ENCODE measurements at regions not wholly inside any gene's neighbourhood (a gene's known extent, or its start where the extent isn't known, plus 50 kb on each side); places are given as distances from the start of the nearest gene placed in this dataset.

DNA sequence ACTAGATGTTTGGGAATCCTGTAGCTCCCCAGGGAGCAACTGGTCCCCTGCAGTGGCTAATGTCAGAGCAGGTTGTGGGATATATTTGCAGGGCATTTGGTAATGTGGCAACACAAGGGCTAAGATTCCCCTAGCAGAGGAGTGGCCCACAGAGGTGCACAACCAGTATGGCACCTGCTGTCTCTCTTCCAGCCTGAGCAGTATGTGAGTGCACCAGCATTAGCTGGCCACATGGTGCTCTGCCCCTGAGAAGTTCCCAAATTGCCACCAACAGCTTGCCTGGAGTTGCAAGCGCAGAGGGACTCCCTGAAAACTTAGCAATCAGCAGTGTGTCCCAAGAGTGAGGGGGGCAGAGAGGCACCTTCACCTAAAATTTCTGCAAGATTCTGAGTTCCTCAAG lies 53.2 kb upstream of the SNCAIP start:
- H3K9ac ChIP-seq (ENCODE audit: low read depth, low read length) = no peak overlapping the region
- no CpG with 5 or more reads among the region's 1 CpG for WGBS, 2 experiments (ENCODE audit: extremely low coverage in 2 of 2, insufficient read length in 1 of 2)
- H3K79me1 ChIP-seq (ENCODE audit: low read depth in 1 of 2, low read length in 2 of 2) = no peaks in the 10 kb centered on the region
- in situ Hi-C loops (cut with MboI; ENCODE audit: low sequenced_read_pairs) = no loop called here
- no peak overlapping the region for H2BK5ac ChIP-seq (ENCODE audit: low read depth, low read length, poor library complexity, severe bottlenecking)
- POLR2A ChIA-PET (ENCODE audit: unreplicated experiment) = no interaction called here
- peaks cover 3% of the 10 kb centered on the region for H3K4me1 ChIP-seq (ENCODE audit: control insufficient read depth, insufficient read depth, low read length)
- H3K9me3 ChIP-seq (ENCODE audit: control insufficient read depth, insufficient read depth, low read length) = peaks cover 7% of the 10 kb centered on the region
- CTCF ChIA-PET = interaction anchor here (0.8 to 1.1 kb wide), 2 partner anchors 21 to 63 kb away, joined by 4 to 5 read pairs; no protein-coding TSS in a partner anchor
- no peak overlapping the region for H3K4me2 ChIP-seq (ENCODE audit: low read depth, low read length)
- no peak overlapping the region for H4K5ac ChIP-seq (ENCODE audit: low read depth, low read length)
- DNase-seq (no peak), ATAC-seq (ENCODE audit: low read depth) (no peak)
- H2BK120ac ChIP-seq (ENCODE audit: low read depth, low read length) = no peak overlapping the region; the same call in 1 of the 2 replicates
- no peaks in the 10 kb centered on the region for H3K27me3 ChIP-seq (ENCODE audit: control insufficient read depth, insufficient read depth, low read length)
- H2BK20ac ChIP-seq (ENCODE audit: low read depth, low read length) = no peak overlapping the region
- H4K91ac ChIP-seq (ENCODE audit: insufficient read depth, low read depth, low read length) = no peak overlapping the region
- H3K23ac ChIP-seq (ENCODE audit: low read depth, low read length) = no peak overlapping the region
- H3K14ac ChIP-seq (replicated peaks; ENCODE audit: low read depth, low read length) = no peak overlapping the region
- H3K9me1 ChIP-seq (ENCODE audit: insufficient read depth, low read length) = peaks cover 3% of the 10 kb centered on the region; the same call in 1 of the 2 replicates
- no peak overlapping the region for H2AK9ac ChIP-seq (replicated peaks; ENCODE audit: low read depth, low read length, poor library complexity)
- TF ChIP-seq, protein P1, sequence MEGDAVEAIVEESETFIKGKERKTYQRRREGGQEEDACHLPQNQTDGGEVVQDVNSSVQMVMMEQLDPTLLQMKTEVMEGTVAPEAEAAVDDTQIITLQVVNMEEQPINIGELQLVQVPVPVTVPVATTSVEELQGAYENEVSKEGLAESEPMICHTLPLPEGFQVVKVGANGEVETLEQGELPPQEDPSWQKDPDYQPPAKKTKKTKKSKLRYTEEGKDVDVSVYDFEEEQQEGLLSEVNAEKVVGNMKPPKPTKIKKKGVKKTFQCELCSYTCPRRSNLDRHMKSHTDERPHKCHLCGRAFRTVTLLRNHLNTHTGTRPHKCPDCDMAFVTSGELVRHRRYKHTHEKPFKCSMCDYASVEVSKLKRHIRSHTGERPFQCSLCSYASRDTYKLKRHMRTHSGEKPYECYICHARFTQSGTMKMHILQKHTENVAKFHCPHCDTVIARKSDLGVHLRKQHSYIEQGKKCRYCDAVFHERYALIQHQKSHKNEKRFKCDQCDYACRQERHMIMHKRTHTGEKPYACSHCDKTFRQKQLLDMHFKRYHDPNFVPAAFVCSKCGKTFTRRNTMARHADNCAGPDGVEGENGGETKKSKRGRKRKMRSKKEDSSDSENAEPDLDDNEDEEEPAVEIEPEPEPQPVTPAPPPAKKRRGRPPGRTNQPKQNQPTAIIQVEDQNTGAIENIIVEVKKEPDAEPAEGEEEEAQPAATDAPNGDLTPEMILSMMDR (conservative IDR thresholded peaks at IDR 0.05; ENCODE audit: low read depth, low read length) = no peak
- TF ChIP-seq, protein P2, sequence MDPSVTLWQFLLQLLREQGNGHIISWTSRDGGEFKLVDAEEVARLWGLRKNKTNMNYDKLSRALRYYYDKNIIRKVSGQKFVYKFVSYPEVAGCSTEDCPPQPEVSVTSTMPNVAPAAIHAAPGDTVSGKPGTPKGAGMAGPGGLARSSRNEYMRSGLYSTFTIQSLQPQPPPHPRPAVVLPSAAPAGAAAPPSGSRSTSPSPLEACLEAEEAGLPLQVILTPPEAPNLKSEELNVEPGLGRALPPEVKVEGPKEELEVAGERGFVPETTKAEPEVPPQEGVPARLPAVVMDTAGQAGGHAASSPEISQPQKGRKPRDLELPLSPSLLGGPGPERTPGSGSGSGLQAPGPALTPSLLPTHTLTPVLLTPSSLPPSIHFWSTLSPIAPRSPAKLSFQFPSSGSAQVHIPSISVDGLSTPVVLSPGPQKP (IDR thresholded peaks at IDR 0.05; ENCODE audit: borderline replicate concordance, low read depth, low read length) = no peak
- TF ChIP-seq NFE2L2 (IDR thresholded peaks at IDR 0.05; ENCODE audit: low read depth, low read length) (no peak), RFX5 (IDR thresholded peaks at IDR 0.05; ENCODE audit: low read depth, low read length) (no peak), FOS (IDR thresholded peaks at IDR 0.05; ENCODE audit: low read depth, low read length) (no peak), RCOR1 (IDR thresholded peaks at IDR 0.05; ENCODE audit: insufficient replicate concordance, low read length) (no peak), CEBPB (IDR thresholded peaks at IDR 0.05; ENCODE audit: low read depth, low read length) (no peak)
- dilution Hi-C loops (cut with HindIII; ENCODE audit: low sequenced_read_pairs, unreplicated experiment) = no loop called here
- H3K27ac ChIP-seq (ENCODE audit: insufficient read depth, low read length) = no peak overlapping the region
- H3K4me3 ChIP-seq (ENCODE audit: insufficient read depth, low read depth, low read length) = no peak overlapping the region
- no peak overlapping the region for H3K4ac ChIP-seq (ENCODE audit: low read depth, low read length)
- no peak overlapping the region for H3K18ac ChIP-seq (ENCODE audit: low read depth, low read length)
- no peak overlapping the region for H3K56ac ChIP-seq (ENCODE audit: extremely low read depth, insufficient read depth, low read length)
- no peaks in the 10 kb centered on the region for H4K20me1 ChIP-seq (ENCODE audit: insufficient read depth, low read length)
- no peak overlapping the region for H2BK15ac ChIP-seq (ENCODE audit: low read depth, low read length)
- no TSS peak for BruUV-seq (replicated peaks)
- H3K36me3 ChIP-seq (ENCODE audit: control insufficient read depth, insufficient read depth, low read length) = no peaks in the 10 kb centered on the region
- H2AK5ac ChIP-seq (ENCODE audit: low read depth, low read length) = no peak overlapping the region
- intact Hi-C loops (cut with micrococcal nuclease) = no loop called here
- H2AFZ ChIP-seq (replicated peaks; ENCODE audit: low read length, poor library complexity) = no peak overlapping the region
- H4K8ac ChIP-seq (ENCODE audit: low read depth in 2 of 2, low read length in 2 of 2) = no peak overlapping the region

Measured in IMR-90 (cell line).